NT2/D1 (cell line): ENCODE measurements at regions not wholly inside any gene's neighbourhood (a gene's known extent, or its start where the extent isn't known, plus 50 kb on each side); places are given as distances from the start of the nearest gene placed in this dataset.

Experiments
- DNase-seq: peaks from one replicate; pipeline ENCODE4 v3.0.0-alpha.2; 2011; ENCODE audit warnings: low read depth, low spot score
- H3K27me3 ChIP-seq: 2 replicates; pipeline ENCODE4 v1.6.0; 2011; ENCODE audit warnings: mild to moderate bottlenecking; ENCODE audit not compliant: insufficient read length, insufficient read depth
- H3K36me3 ChIP-seq: 2 replicates; pipeline ENCODE4 v1.6.1; 2011; ENCODE audit warnings: mild to moderate bottlenecking, low read length, mixed read lengths; ENCODE audit not compliant: insufficient read depth, insufficient read length
- H3K4me1 ChIP-seq: 2 replicates; pipeline ENCODE4 v1.5.1; 2011; ENCODE audit not compliant: insufficient read depth, insufficient read length
- H3K4me3 ChIP-seq: 2 replicates; pipeline ENCODE4 v1.5.1; 2011; ENCODE audit warnings: low read depth; ENCODE audit not compliant: insufficient read length
- H3K9ac ChIP-seq: 2 replicates; pipeline ENCODE4 v1.6.0; 2011; ENCODE audit warnings: low read depth; ENCODE audit not compliant: insufficient read length
- H3K9me3 ChIP-seq: 2 replicates; pipeline ENCODE4 v1.5.1; 2011; ENCODE audit warnings: mild to moderate bottlenecking, low read length; ENCODE audit not compliant: insufficient read depth
- SUZ12 ChIP-seq: IDR thresholded peaks from 2 replicates; pipeline ENCODE4 v1.6.1; 2011; ENCODE audit not compliant: insufficient read length, insufficient read depth; ENCODE audit errors: extremely low read depth
- YY1 ChIP-seq: IDR thresholded peaks from 2 replicates; pipeline ENCODE4 v1.6.1; 2011; ENCODE audit not compliant: insufficient read length, insufficient read depth
- ZNF274 ChIP-seq: IDR thresholded peaks from 2 replicates; pipeline ENCODE4 v1.6.1; 2011; ENCODE audit warnings: mild to moderate bottlenecking, low read depth, low read length

- no peaks in the 10 kb centered on the region for H3K4me1 ChIP-seq
- no peak overlapping the region for H3K9ac ChIP-seq
- no peak for TF ChIP-seq ZNF274
- no peak for TF ChIP-seq YY1
- no peak for TF ChIP-seq SUZ12
- DNase-seq = no peak
- H3K9me3 ChIP-seq = no peaks in the 10 kb centered on the region
- no peaks in the 10 kb centered on the region for H3K27me3 ChIP-seq
- H3K36me3 ChIP-seq = no peaks in the 10 kb centered on the region
- H3K4me3 ChIP-seq = no peak overlapping the region
These were observed 218.9 kb upstream of the NMUR2 start for GRCh38 chr5:152623951-152624350.

GRCh38 chr5:152625696-152626095 lies 220.6 kb upstream of the NMUR2 start:
- no peak overlapping the region for H3K4me3 ChIP-seq
- H3K27me3 ChIP-seq = no peaks in the 10 kb centered on the region
- no peaks in the 10 kb centered on the region for H3K4me1 ChIP-seq
- H3K36me3 ChIP-seq = no peaks in the 10 kb centered on the region
- H3K9ac ChIP-seq = no peak overlapping the region
- H3K9me3 ChIP-seq = no peaks in the 10 kb centered on the region
- TF ChIP-seq SUZ12 (no peak), YY1 (no peak), ZNF274 (no peak)
- DNase-seq = no peak

GRCh38 chr5:152631221-152631620 lies 226.1 kb upstream of the NMUR2 start:
- Histone ChIP-seq H3K27me3 (no peaks in the 10 kb centered on the region), H3K9ac (no peak overlapping the region), H3K9me3 (no peaks in the 10 kb centered on the region), H3K36me3 (no peaks in the 10 kb centered on the region), H3K4me1 (no peaks in the 10 kb centered on the region), H3K4me3 (no peak overlapping the region)
- TF ChIP-seq ZNF274 = no peak
- no peak for TF ChIP-seq SUZ12
- no peak for TF ChIP-seq YY1
- no peak for DNase-seq

- H3K36me3 ChIP-seq = no peaks in the 10 kb centered on the region
- no peak overlapping the region for H3K4me3 ChIP-seq
- no peak overlapping the region for H3K9ac ChIP-seq
- TF ChIP-seq YY1 (no peak), SUZ12 (no peak), ZNF274 (no peak)
- H3K27me3 ChIP-seq = no peaks in the 10 kb centered on the region
- no peaks in the 10 kb centered on the region for H3K4me1 ChIP-seq
- no peaks in the 10 kb centered on the region for H3K9me3 ChIP-seq
- DNase-seq = no peak
These were observed 227.3 kb upstream of the NMUR2 start for GRCh38 chr5:152632360-152632759.

GRCh38 chr5:152634586-152634985 lies 229.5 kb upstream of the NMUR2 start:
- no peaks in the 10 kb centered on the region for H3K36me3 ChIP-seq
- no peak for DNase-seq
- no peaks in the 10 kb centered on the region for H3K4me1 ChIP-seq
- no peak overlapping the region for H3K4me3 ChIP-seq
- H3K27me3 ChIP-seq = no peaks in the 10 kb centered on the region
- TF ChIP-seq ZNF274 (no peak), YY1 (no peak), SUZ12 (no peak)
- no peaks in the 10 kb centered on the region for H3K9me3 ChIP-seq
- H3K9ac ChIP-seq = no peak overlapping the region

GRCh38 chr5:152638996-152639552 lies 234.0 kb upstream of the NMUR2 start:
- Histone ChIP-seq H3K9ac (no peak overlapping the region), H3K36me3 (no peaks in the 10 kb centered on the region), H3K4me1 (no peaks in the 10 kb centered on the region), H3K27me3 (no peaks in the 10 kb centered on the region), H3K4me3 (no peak overlapping the region), H3K9me3 (no peaks in the 10 kb centered on the region)
- TF ChIP-seq SUZ12 = no peak
- TF ChIP-seq YY1 = no peak
- TF ChIP-seq ZNF274 = no peak
- DNase-seq = no peak

GRCh38 chr5:152641970-152642805 lies 237.1 kb upstream of the NMUR2 start:
- Histone ChIP-seq H3K36me3 (no peaks in the 10 kb centered on the region), H3K27me3 (no peaks in the 10 kb centered on the region), H3K9me3 (no peaks in the 10 kb centered on the region), H3K9ac (no peak overlapping the region), H3K4me3 (no peak overlapping the region), H3K4me1 (no peaks in the 10 kb centered on the region)
- DNase-seq = no peak
- TF ChIP-seq ZNF274 (no peak), SUZ12 (no peak), YY1 (no peak)

GRCh38 chr5:152642880-152643279 lies 237.8 kb upstream of the NMUR2 start:
- Histone ChIP-seq H3K4me3 (no peak overlapping the region), H3K9ac (no peak overlapping the region), H3K36me3 (no peaks in the 10 kb centered on the region), H3K27me3 (no peaks in the 10 kb centered on the region), H3K4me1 (no peaks in the 10 kb centered on the region), H3K9me3 (no peaks in the 10 kb centered on the region)
- no peak for TF ChIP-seq ZNF274
- no peak for TF ChIP-seq YY1
- no peak for TF ChIP-seq SUZ12
- DNase-seq = no peak
